ENCODE measurements at regions not wholly inside any gene's neighbourhood (a gene's known extent, or its start where the extent isn't known, plus 50 kb on each side); places are given as distances from the start of the nearest gene placed in this dataset.

- TF ChIP-seq EZH2 (IDR thresholded peaks at IDR 0.05) (no peak), POLR2AphosphoS5 (IDR thresholded peaks at IDR 0.05; ENCODE audit: borderline replicate concordance, low read depth, low read length) (no peak), FOXP2 (optimal IDR thresholded peaks at IDR 0.05; ENCODE audit: control extremely low read depth, extremely low read length, insufficient read depth) (no peak)
Observed at GRCh38 chr2:107020392-107020791, 134.4 kb upstream of the ST6GAL2 start.
